Left ventricle myocardium superior (tissue), 1 donor: ENCODE measurements at regions not wholly inside any gene's neighbourhood (a gene's known extent, or its start where the extent isn't known, plus 50 kb on each side); places are given as distances from the start of the nearest gene placed in this dataset.

Source experiments
- ATAC-seq: fragments of 200-7000 bp; cut with Tn5 transposase; one replicate; pipeline ENCODE4 v1.9.1; 2020; ENCODE audit warnings: mild to moderate bottlenecking, moderate library complexity
- DNase-seq: peaks from one replicate; pipeline ENCODE4 v3.0.0-alpha.2; 2020
- intact Hi-C: fragments of 100-400 bp; cut with micrococcal nuclease; formaldehyde crosslinking; loops from one replicate; pipeline ENCODE4 v1.11.0; 2022
- donor health status: DM: no; HTN: yes; CAD: no; lungs with severe emphysema.

DNA sequence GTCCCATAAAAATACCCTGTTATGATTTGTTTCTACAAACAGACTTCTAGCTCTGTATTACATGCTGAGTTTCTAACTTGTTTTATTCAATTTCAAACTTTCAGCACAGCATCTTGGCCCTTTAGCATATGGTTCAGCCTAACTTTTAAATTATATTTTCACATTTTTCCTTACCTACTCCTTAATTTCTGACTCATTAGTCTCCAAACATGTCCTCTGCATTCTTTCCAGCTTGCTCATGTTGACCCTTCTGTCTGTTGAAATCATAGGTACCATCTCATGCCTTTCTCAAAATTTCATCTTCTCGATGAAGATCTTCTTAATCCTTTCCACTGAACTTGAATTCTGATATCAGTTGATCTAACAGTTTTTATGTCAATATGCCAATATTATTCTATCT, 200.9 kb upstream of the RIOK2 start:
- no peak for DNase-seq
- intact Hi-C loops, result no loop called here
- no peak for ATAC-seq

DNA sequence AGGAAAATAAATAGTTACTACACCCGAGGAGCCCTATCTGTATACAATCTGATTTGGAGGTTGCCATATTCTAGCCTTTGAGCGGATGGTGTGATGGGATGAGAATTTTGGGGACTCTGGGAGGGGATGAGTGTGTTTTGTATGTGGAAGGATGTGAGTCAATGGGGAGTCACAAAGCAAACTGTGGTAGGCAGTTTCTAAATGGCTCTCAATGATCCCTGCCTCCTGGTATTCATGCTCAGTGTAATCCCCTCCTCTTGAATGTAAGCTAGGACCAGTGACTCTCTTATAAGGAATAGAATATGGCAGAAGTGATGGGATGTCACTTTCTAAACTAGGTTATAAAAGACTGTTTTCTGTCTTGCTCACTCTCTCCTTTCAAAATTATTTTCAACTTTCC, 205.7 kb upstream of the RIOK2 start:
- ATAC-seq (no peak), DNase-seq (no peak)
- intact Hi-C loops, result no loop called here

DNA sequence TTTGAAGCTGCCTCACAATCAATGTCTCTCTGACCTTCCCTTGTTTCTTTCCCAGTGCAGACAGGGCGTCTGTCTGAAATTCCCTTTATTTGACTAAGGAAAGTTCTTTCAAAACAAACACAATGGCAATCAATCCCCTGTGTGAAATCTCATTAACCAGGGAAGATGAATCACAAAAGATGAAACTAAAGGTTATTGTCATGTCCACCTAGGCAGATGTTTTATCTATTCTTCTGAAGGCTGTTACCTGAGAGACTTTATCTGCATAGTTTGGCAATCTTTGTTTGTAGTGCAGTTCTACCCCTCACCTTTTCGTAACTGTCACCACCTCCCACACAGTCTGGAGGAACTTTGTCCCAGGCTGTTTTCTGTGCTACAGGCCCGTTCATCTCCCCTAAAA, 217.5 kb upstream of the RIOK2 start:
- intact Hi-C loops, result no loop called here
- DNase-seq (no peak), ATAC-seq (no peak)

DNA sequence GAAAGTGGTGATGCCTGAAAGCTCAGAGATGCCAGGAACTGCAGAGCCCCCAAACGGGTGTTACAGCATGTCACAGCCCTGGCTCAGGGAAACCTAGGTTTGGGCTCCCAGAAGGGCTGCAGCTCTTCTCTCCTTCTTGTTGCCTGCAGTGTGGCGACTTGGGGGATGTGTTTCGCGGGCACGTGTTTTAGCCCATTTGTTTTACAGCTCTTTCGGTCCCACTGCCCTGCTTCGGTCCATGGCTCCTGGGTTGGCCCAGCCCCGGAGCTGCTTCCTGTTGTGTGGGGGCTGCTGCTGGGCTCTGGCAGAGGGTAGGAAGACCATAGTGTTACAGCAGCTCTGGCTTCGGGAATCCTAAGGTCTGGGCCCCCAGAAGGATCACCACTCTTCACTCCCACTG, 222.9 kb upstream of the RIOK2 start:
- DNase-seq (no peak), ATAC-seq (no peak)
- intact Hi-C loops, result no loop called here

DNA sequence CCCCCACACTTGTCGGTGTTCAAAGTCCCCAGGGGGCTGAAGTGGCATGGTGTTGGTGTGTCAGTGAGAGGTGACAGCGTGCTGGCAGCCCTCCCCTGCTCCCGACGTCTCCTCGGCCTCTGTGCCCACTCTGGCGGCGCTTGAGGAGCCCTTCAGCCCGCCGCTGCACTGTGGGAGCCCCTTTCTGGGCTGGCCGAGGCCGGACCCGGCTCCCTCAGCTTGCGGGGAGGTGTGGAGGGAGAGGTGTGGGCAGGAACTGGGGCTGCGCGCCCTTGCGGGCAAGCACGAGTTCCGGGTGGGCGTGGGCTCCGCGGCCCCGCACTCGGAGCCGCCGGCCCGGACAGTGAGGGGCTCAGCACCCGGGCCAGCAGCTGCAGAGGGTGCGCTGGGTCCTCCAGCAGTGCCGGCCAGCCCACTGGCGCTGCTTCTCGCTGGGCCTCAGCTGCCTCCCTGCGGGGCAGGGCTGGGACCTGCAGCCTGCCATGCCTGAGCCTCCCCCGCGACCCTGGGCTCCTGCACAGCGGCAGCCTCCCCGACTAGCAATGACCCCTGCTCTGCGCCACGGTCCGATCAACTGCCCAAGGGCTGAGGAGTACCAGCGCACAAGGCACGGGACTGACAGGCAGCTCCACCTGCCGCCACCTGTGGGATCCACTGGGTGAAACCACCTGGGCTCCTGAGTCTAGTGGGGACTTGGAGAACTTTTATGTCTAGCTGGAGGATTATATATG, 224.1 kb upstream of the RIOK2 start:
- DNase-seq, result no peak
- no peak for ATAC-seq
- intact Hi-C loops, result no loop called here

DNA sequence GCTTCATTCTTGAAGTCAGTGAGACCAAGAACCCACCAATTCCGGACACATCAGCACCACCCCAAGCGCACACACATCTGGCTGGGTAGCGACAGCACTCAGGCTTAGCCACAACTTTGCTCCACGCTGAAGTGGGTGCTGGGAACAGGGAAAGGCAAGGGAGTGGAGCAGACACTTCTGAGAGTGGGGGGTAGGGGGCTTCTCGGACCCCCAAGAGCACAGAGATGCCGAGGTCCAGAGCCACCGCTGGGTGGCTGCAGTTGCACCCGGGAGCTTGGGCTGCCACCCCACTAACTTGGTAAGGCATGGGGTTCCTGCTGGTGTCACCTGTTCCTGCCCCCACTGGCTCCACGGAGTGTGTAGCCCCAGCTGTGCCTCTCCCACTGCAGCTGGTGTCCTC, 225.3 kb upstream of the RIOK2 start:
- no peak for DNase-seq
- intact Hi-C loops, result no loop called here
- no peak for ATAC-seq

DNA sequence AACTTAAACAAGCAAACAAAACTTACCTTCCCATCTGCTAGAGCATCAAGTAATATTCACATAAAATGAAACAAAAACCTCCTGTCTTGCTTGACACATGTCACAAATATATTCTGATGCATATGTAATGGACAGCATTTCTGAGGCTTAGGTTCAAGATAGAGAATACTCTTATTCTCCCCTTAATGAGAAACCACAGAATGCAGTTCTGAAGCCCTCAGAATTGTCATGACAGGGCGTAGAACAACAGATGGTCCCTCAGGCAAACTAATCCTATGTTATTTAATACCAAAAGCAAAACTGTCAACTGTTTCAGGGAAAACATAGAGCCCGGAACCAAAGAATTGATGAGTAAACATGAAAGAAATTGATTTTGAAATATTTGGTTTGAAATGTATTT, 229.9 kb upstream of the RIOK2 start:
- ATAC-seq (no peak), DNase-seq (no peak)
- intact Hi-C loops, result no loop called here

DNA sequence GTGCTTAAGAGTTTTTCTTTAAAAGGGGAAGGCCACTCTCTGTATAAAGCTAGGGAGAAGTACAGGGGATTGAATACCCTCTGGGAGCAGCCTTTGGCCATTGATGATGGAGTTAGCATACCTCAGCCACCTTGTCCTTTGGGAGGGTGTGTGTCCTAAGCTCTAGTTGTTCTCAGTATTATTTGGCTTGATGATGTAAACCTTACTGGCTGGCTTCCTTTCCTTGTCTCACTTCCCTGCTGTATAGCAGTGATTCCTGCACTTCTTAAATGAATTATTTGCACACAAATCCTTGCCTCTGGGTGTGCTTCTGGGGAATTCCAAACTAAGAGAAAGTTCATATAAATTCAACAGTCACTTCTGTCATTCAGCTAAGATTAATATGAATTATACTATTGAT, 234.9 kb upstream of the RIOK2 start:
- ATAC-seq (no peak), DNase-seq (no peak)
- intact Hi-C loops, result no loop called here

DNA sequence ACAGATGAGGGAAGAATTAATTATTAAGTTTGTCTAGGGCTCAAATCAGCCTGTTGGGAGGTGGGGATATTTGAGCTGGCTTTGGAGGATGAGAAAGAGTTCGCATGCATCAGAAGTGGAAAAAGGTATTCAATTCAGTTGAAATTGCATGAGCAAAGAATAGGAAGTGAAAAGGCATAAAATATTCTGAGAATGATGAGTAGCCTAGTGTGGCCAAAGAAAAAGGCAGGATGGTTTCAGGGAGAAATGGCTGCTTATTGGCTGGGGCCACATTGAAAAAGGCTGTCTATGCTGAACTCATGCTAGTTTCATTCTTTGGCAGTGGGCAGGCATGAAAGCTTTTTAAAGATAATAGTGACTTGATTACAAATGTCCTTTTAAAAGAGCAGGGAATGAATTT, 235.4 kb upstream of the RIOK2 start:
- ATAC-seq (no peak), DNase-seq (no peak)
- intact Hi-C loops, result no loop called here

DNA sequence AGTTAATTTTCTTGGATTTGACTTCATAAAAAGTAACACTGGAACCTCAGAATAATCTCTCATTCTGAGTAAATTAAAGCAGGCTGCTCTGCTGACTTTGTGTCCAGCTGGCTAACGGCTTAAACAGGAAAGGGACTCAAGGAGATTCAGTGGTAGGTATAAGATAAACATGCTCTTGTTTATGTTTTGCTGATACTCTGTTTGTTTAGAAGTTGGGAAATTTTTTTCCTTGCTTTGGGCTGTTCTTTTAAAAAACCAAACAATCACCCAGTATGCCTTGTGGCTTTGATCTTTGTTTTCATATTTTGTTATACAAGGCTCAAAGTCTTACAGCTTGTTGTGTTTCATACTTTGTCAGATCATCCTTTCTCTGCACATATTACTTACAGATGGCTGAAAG, 237.6 kb upstream of the RIOK2 start:
- DNase-seq, result no peak
- intact Hi-C loops, result no loop called here
- ATAC-seq, result no peak

DNA sequence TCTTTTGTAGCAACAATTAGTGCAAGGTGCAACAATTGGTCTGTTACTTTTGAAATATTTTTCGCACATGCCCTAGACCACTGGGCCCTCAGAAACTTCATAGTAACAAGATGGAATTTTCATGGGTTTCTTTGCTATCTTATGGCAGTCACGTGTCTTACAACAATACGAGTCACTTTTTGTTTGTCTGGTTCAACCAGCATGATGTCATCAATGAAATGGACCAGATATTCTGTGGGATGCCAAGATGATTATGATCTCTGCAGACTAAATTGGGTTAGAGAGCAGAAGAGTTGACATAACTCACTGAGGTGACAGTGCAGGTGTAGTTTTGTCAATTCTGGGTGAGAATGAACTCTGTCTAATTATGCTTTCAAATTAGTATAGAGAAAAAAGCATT, 239.6 kb upstream of the RIOK2 start:
- intact Hi-C loops, result no loop called here
- no peak for DNase-seq
- ATAC-seq, result no peak

DNA sequence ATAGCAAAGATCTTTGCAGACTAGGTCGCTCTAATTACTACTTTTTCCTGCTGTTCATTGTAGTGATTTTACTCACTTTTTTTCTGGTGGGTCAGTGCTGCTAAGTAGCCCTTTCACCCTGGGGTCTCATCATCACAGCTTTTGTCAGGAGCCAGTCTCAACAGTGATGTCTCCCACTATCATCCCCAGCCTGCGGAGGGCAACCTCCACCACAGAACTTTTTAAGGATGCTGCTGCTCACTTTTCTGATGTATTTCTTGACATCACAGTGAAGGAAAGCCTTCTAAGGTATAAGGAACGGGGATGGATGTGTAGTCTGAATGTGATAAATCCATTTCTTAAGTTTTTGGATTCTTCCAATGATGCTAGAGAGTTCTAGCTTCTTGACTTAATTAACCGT, 242.5 kb upstream of the RIOK2 start:
- DNase-seq, result peak; percentile 13
- no peak for ATAC-seq
- intact Hi-C loops, result no loop called here

DNA sequence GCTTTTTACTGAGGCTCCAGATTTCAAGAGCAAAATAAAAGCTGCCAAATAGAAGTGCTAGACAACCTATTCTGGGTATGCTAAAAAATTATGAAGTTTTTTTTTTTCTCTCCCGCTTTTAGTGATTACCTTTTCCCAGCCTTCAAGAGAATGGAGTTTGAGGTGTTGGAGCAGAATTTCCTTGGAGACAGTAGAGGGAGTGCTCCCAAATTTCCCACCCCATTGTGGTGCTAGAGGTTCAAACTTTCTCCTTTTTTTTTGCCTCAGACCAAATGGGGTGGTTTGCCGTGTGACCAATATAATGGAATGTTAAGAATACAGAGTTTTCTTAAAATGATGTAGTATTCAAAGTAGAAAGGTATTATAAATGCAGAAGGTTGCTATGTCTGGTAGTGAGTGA, 244.2 kb upstream of the RIOK2 start:
- DNase-seq (no peak), ATAC-seq (no peak)
- intact Hi-C loops, result no loop called here

DNA sequence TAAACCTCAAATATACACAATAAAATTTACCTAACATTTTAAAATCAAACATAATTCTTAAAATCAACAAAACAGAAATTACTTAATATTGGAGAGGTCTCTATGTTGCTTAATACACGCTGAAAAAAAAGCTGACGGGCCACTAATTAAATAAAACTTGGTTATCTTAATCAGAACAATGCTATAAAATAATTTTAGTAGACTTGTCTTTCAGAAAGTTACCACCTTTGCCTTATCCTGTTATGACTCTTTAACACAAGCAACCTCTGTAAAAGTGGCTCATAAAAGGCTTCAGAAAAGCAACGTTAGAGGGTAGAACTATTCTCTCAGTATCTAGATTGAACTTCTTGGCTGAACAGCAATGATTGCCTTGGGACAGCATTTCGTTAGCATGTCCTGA, 251.0 kb upstream of the RIOK2 start:
- ATAC-seq (no peak), DNase-seq (no peak)
- intact Hi-C loops, result no loop called here

DNA sequence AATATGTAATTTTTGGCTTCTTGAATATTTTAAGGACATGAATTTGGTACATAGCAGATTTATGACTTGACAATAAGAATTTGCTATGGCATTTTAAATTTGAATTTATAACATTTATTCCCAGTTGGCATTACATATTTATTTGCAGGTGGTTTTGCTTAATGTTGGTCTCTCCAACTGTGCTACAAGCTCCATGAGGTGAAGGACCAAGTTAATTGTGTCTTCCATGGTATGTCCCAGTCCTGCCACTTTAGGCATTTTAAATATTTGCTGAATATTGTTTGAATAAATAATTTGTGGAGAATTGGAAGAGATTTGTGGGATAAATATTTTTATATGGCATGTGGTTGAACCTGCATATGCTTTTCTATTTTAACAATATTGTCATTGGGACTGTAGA, 253.4 kb upstream of the RIOK2 start:
- intact Hi-C loops, result no loop called here
- DNase-seq (no peak), ATAC-seq (no peak)

DNA sequence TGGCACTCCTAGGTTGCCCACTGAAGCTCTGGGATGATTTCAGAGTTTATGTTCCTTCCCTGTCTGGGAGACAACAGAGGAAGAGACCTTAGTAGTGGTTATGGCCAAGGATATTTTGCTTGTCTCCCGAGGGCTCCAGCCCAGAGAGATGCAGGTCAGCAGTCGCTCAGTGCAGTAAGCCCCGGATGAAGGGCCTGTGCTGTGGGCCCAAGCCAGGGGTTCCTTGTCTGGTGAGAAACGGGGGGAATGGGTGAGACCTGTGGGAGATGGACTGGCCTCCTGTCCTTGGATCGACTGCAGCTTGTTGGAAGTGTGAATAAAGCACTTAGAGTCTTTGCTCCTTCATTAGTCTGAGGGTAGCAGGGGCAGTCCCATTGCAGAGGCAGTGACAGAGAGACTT, 260.7 kb upstream of the RIOK2 start:
- ATAC-seq (no peak), DNase-seq (no peak)
- intact Hi-C loops, result no loop called here

DNA sequence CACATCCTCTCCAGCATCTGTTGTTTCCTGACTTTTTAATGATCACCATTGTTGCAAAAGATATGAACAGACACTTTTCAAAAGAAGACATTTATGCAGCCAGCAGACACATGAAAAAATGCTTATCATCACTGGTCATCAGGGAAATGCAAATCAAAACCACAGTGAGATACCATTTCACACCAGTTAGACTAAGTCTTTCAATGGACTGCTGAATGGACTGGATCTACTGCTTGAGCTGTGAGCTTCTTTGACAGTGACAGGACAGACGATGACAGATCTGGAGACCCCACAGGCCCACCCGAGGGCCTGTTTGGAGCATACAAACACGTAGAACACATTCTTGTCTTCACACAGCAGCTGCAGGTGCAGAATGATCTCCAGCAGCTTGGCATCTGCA, 266.1 kb upstream of the RIOK2 start:
- DNase-seq, result no peak
- intact Hi-C loops, result no loop called here

DNA sequence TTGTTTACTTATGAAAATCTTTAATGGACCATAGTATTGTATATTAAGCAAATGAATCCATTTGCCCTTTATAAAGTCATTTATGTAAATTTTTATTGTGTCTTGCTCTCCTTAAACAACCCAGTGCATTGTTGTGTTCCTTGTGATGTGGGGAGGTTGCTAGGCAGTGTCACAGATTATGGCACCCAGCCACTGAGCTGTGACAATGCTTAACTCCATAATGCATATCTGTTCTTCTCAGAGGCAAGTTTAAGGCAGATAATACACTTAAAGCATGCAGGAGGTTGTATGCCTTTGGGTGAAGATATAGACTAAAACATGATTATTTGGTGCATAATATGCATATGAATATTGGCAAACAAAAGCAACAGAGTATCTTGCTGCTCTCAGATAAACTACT, 269.6 kb upstream of the RIOK2 start:
- DNase-seq (no peak), ATAC-seq (no peak)
- intact Hi-C loops, result no loop called here

More for the DNA sequence above, 266.1 kb upstream of the RIOK2 start:
- ATAC-seq, result no peak

DNA sequence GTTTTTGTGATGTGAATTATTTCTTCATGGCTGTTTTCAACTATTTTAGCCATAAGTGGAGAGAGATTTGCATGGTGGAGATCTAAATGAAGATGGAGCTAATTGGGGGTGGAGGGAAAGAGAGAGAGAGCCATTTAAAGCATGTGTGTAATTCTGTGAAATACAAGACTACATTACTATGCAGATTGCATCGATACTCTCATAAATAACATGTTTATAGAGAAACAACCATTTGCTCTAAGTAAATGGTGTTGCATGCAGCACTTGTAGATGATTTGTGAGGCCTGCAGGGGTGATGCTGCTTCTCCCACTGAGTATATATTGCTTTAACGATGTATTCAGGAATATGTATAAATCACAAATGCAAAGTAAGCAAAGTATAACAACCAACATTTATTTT, 270.2 kb upstream of the RIOK2 start:
- DNase-seq, result no peak
- no peak for ATAC-seq
- intact Hi-C loops, result no loop called here

DNA sequence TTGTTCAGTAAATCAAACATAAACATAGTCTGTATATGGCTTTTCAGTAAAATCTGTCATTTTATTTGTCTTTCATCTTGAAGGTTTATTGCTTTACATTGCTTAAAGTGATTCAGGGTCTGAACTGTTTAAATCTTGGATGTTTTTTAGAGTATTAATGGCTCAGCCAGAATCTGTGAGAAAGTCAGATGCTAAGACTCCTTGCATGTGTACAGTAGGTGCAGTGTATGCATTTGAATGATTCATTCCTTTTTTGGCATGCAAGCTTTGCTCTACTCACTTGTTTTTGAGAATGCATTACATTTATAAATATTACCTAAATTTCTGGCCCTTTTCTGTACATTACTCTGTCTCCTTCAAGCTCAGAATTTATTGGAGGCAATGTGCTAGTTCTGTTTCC, 271.0 kb upstream of the RIOK2 start:
- no peak for DNase-seq
- intact Hi-C loops, result no loop called here
- no peak for ATAC-seq

DNA sequence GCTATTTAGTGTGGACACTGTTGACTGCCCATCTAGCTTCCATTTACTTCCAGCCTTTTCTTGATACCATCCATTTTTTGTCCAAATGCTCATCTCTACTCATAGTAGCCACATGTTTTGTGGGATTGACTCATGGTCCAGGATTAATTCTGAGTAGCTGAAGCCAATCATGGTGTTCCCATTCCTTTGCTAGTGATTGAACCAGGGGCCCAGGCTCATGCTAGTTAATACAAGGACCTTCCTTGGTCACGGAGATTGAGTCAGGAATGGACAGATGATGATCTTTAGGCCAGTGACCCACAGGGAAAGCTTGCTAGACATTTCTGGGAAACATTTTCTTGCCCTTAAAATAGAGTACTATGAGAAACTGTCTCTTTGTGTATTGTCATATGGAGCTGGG, 272.9 kb upstream of the RIOK2 start:
- intact Hi-C loops, result no loop called here
- ATAC-seq (no peak), DNase-seq (no peak)

DNA sequence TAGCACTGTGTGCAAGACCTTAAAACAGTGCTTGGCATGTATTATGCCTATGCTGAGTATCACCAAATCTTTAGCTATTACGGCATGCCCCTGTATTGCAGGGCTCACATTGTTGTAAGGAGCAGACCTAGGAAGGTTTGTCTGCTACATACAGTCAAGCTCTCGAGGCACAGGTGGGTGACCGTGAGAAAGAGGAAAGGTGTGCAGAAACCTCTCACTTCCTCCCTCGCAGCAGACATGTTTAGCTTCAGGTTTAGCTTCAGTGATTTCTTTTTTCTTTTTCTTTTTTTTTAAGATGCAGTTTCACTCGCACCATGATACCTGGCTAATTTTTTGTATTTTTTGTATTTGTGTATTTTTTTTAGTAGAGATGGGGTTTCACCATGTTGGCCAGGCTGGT, 275.8 kb upstream of the RIOK2 start:
- DNase-seq (no peak), ATAC-seq (no peak)
- intact Hi-C loops, result no loop called here
